ENCODE measurements at regions not wholly inside any gene's neighbourhood (a gene's known extent, or its start where the extent isn't known, plus 50 kb on each side); places are given as distances from the start of the nearest gene placed in this dataset.

- ChIA-PET POLR2A (no interaction called here), CTCF (interaction anchor here (0.7 kb wide), 1 partner anchor 581 kb away, joined by 3 read pairs; no protein-coding TSS in a partner anchor)
- H3K4me3 ChIP-seq (ENCODE audit: low read depth, low read length) = no peak overlapping the region
Measured at GRCh38 chr1:61560385-61560784, 164.6 kb downstream of the TM2D1 start.

GRCh38 chr1:61556631-61557030 lies 168.3 kb downstream of the TM2D1 start:
- TF ChIP-seq ZNF521 (tag by site-specific recombination; IDR thresholded peaks at IDR 0.05) = no peak
- no peak for TF ChIP-seq TSHZ1 (tag by site-specific recombination; IDR thresholded peaks at IDR 0.05; ENCODE audit: borderline replicate concordance)
- TF ChIP-seq ZNF133 (tag by site-specific recombination; IDR thresholded peaks at IDR 0.05) = no peak
- TF ChIP-seq OVOL3 (tag by site-specific recombination; IDR thresholded peaks at IDR 0.05) = no peak
- no peak for TF ChIP-seq SALL2 (tag by site-specific recombination; IDR thresholded peaks at IDR 0.05; ENCODE audit: borderline replicate concordance)
- TF ChIP-seq ZNF626 (tag by site-specific recombination; IDR thresholded peaks at IDR 0.05) = no peak
- no peak for TF ChIP-seq YY2 (tag by site-specific recombination; IDR thresholded peaks at IDR 0.05)
- no peak for TF ChIP-seq SCRT2 (tag by site-specific recombination; IDR thresholded peaks at IDR 0.05)
- no peak for TF ChIP-seq ZNF747 (tag by site-specific recombination; IDR thresholded peaks at IDR 0.05)
- no peak for TF ChIP-seq KLF9 (tag by site-specific recombination; IDR thresholded peaks at IDR 0.05; ENCODE audit: low read depth)
- no peak for TF ChIP-seq PRDM2 (tag by site-specific recombination; IDR thresholded peaks at IDR 0.05; ENCODE audit: borderline replicate concordance)
- TF ChIP-seq ZNF302 (tag by site-specific recombination; IDR thresholded peaks at IDR 0.05; ENCODE audit: low read depth) = no peak
- TF ChIP-seq ZNF416 (tag by site-specific recombination; IDR thresholded peaks at IDR 0.05) = no peak
- TF ChIP-seq PRDM4 (tag by site-specific recombination; IDR thresholded peaks at IDR 0.05) = no peak
- TF ChIP-seq RBAK (tag by site-specific recombination; IDR thresholded peaks at IDR 0.05) = no peak
- TF ChIP-seq ZNF266 (tag by site-specific recombination; IDR thresholded peaks at IDR 0.05; ENCODE audit: low read depth) = no peak
- TF ChIP-seq ZBTB21 (tag by site-specific recombination; IDR thresholded peaks at IDR 0.05) = no peak
- TF ChIP-seq AEBP2 (tag by site-specific recombination; IDR thresholded peaks at IDR 0.05; ENCODE audit: borderline replicate concordance) = no peak
- CTCF ChIA-PET = interaction anchor here (0.9 kb wide), 1 partner anchor 32 kb away, joined by 3 read pairs; no protein-coding TSS in a partner anchor

More at GRCh38 chr1:61560385-61560784, 164.6 kb downstream of the TM2D1 start:
- no peaks in the 10 kb centered on the region for H3K36me3 ChIP-seq (ENCODE audit: control insufficient read depth in 2 of 2, insufficient read depth in 1 of 2, low read length in 2 of 2)
- no peak overlapping the region for H3K27ac ChIP-seq (ENCODE audit: extremely low read depth, low read depth, low read length)
- H3K4me1 ChIP-seq (ENCODE audit: control insufficient read depth, insufficient read depth, low read length) = no peaks in the 10 kb centered on the region
- TF ChIP-seq MZF1 (tag by site-specific recombination; IDR thresholded peaks at IDR 0.05; ENCODE audit: borderline replicate concordance) = no peak
- no peak for TF ChIP-seq ZNF335 (tag by site-specific recombination; conservative IDR thresholded peaks at IDR 0.05)
- TF ChIP-seq ZNF785 (tag by site-specific recombination; IDR thresholded peaks at IDR 0.05) = no peak
- no peak for TF ChIP-seq ZNF549 (tag by site-specific recombination; IDR thresholded peaks at IDR 0.05)
- no peaks in the 10 kb centered on the region for H3K9me3 ChIP-seq (ENCODE audit: control insufficient read depth, insufficient read depth, low read depth, low read length)

More at GRCh38 chr1:61556631-61557030, 168.3 kb downstream of the TM2D1 start:
- Histone ChIP-seq H3K4me3 (ENCODE audit: low read depth, low read length) (no peak overlapping the region), H3K9me3 (ENCODE audit: control insufficient read depth, insufficient read depth, low read depth, low read length) (no peaks in the 10 kb centered on the region), H3K27ac (ENCODE audit: extremely low read depth, low read depth, low read length) (no peak overlapping the region), H3K4me1 (ENCODE audit: control insufficient read depth, insufficient read depth, low read length) (no peaks in the 10 kb centered on the region), H3K36me3 (ENCODE audit: control insufficient read depth in 2 of 2, insufficient read depth in 1 of 2, low read length in 2 of 2) (no peaks in the 10 kb centered on the region)
- POLR2A ChIA-PET = no interaction called here

Measured in HEK293 (cell line).